D721Med (cell line): ENCODE measurements at regions not wholly inside any gene's neighbourhood (a gene's known extent, or its start where the extent isn't known, plus 50 kb on each side); places are given as distances from the start of the nearest gene placed in this dataset.

ENCODE experiments used
- DNase-seq: peaks from one replicate; pipeline ENCODE4 v3.0.0; 2011; ENCODE audit warnings: low spot score; ENCODE audit not compliant: insufficient read length
- FAIRE-seq: peaks from 2 replicates; lab custom pipeline; 2011; peaks lifted over from hg19 to GRCh38; lab: Jason Lieb, UNC
- CTCF ChIP-seq: IDR thresholded peaks from 2 replicates; pipeline ENCODE4 v1.5.1; 2012; ENCODE audit warnings: mild to moderate bottlenecking, control low read depth; ENCODE audit not compliant: insufficient read depth; ENCODE audit errors: missing control alignments

GRCh38 chr11:95595973-95596489 is 193.6 kb downstream of the FAM76B start:
- no peak for FAIRE-seq
- DNase-seq, result no peak
- TF ChIP-seq CTCF, result no peak

- FAIRE-seq (no peak), DNase-seq (no peak)
- no peak for TF ChIP-seq CTCF
Measured at GRCh38 chr11:95595541-95595940, 194.0 kb downstream of the FAM76B start.

GRCh38 chr11:95593111-95593510 is 196.5 kb downstream of the FAM76B start:
- DNase-seq (no peak), FAIRE-seq (no peak)
- no peak for TF ChIP-seq CTCF

- FAIRE-seq (no peak), DNase-seq (no peak)
- no peak for TF ChIP-seq CTCF
Measured at GRCh38 chr11:95592471-95592870, 197.1 kb downstream of the FAM76B start.

- TF ChIP-seq CTCF, result no peak
- FAIRE-seq (no peak), DNase-seq (no peak)
Measured at GRCh38 chr11:95589893-95590612, 199.5 kb downstream of the FAM76B start.

- DNase-seq, result no peak
- FAIRE-seq, result no peak
- TF ChIP-seq CTCF, result no peak
Measured at GRCh38 chr11:95588821-95589220, 200.8 kb downstream of the FAM76B start.

GRCh38 chr11:95586661-95587060 is 202.9 kb downstream of the FAM76B start:
- FAIRE-seq (peak; percentile 84), DNase-seq (peak; percentile 13)
- no peak for TF ChIP-seq CTCF
